ENCODE measurements at regions not wholly inside any gene's neighbourhood (a gene's known extent, or its start where the extent isn't known, plus 50 kb on each side); places are given as distances from the start of the nearest gene placed in this dataset.
"Not testable (repeated sequence)": the region's sequence is repeated elsewhere in the genome, so short reads cannot be mapped to it uniquely, and the experiment has no call there.

DNA sequence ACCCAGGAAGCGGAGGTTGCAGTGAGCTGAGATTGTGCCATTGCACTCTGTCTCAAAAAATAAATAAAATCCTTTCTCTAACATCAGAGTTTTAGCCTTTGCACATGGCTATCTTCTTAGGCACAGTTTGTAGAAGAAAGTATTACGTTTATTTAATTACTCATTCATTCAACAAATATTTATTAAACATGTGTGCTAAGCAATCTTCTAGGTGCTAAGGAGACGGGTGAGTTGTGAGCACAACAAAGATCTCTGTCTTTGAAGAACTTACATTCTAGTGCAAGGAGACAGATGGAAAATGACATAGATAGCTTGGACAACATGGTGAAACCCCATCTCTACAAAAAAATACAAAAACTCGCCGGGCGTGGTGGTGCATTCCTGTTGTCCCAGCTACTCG, 122.3 kb upstream of the MYO10 start:
- no peak for ATAC-seq (replicated peaks)

DNA sequence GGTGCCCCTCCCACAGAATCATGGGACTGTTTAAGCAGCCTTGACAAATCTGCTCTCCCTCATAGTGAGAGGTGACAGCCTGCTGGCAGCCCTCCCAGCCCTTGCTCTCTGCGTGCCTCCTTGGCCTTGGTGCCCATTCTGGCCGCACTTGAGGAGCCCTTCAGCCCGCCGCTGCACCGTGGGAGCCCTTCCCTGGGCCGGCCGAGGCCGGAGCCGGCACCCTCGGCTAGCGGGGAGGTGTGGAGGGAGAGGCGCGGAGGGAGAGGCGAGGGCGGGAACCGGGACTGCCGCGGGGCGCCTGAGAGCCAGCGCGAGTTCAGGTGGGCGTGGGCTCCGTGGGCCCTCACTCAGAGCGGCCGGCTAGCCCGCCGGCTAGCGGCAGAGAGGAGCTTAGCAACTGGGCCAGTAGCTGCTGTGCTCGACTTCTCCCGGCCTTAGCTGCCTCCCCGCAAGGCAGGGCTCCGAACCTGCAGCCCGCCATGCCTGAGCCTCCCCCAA, 125.9 kb upstream of the MYO10 start:
- ATAC-seq (replicated peaks) (no peak), DNase-seq (no peak)
- no peaks in the 10 kb centered on the region for H3K4me1 Mint-ChIP-seq

More for the DNA sequence above, 122.3 kb upstream of the MYO10 start:
- Mint-ChIP-seq H3K27me3 (peaks cover 0 to 3% of the 10 kb centered on the region in 2 donors), H3K4me1 (no peaks in the 10 kb centered on the region), H3K36me3 (no peaks in the 10 kb centered on the region), H3K27ac (no peak overlapping the region), H3K9me3 (no peaks in the 10 kb centered on the region), H3K4me3 (no peak overlapping the region)
- no peak for DNase-seq

DNA sequence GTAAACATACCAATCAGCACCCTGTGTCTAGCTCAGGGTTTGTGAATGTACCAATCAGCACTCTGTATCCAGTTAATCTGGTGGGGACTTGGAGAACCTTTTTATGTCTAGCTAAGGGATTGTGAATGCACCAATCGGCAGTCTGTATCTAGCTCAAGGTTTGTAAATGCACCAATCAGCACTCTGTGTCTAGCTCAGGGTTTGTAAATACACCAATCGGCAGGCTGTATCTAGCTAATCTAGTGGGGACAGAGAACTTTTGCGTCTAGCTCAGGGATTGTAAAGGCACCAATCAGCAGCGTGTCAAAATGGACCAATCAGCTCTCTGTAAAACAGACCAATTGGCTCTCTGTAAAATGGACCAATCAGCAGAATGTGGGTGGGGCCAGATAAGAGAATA, 126.7 kb upstream of the MYO10 start:
- not testable (repeated sequence) for H3K36me3 Mint-ChIP-seq; H3K27ac Mint-ChIP-seq; H3K27me3 Mint-ChIP-seq; H3K9me3 Mint-ChIP-seq; ATAC-seq (replicated peaks); DNase-seq; H3K4me1 Mint-ChIP-seq; H3K4me3 Mint-ChIP-seq

More for the DNA sequence above, 125.9 kb upstream of the MYO10 start:
- H3K27ac Mint-ChIP-seq: no peak overlapping the region
- peaks cover 0 to 3% of the 10 kb centered on the region in 2 donors for H3K27me3 Mint-ChIP-seq
- H3K9me3 Mint-ChIP-seq: no peaks in the 10 kb centered on the region
- no peaks in the 10 kb centered on the region for H3K36me3 Mint-ChIP-seq
- no peak overlapping the region for H3K4me3 Mint-ChIP-seq

DNA sequence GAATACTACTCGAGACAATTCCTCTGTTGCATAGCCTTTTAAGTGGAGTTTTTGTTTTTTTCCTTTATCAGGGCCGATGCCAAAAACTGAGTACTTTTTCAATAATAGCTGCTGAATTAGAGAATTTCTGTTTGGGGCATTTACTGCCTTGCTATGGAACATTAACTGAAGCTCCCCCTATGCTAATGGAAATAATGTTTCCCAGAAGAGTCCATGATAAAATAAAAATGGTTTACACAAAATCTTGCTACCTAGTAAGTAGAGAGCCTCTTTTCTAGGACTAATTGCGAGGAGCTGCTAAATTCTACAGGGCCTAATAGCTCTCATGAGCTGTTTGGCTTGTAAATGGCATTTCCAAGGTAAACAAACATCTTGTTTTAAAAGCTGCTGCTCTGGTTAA, 128.2 kb upstream of the MYO10 start:
- no peak for ATAC-seq (replicated peaks)
- Mint-ChIP-seq H3K27me3 (no peaks in the 10 kb centered on the region), H3K36me3 (no peaks in the 10 kb centered on the region)

DNA sequence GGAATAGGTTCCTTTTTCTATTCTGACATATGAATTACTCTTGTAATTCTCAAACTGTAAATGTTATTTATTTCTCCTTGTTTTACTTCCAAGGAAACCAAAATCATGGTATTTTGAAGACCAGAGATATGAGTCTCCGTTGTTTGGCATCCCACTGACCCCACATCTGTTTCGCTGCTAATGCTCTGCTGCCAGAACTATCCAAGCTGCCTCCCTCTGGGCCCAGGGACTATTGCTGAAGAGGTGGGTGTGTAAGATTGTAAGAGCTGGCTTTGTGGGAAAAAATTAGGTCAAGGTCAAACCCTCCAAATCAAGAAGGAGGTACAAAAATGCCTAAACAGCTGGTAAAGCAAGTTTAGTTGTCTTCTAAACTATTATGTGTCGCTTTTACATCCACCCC, 129.4 kb upstream of the MYO10 start:
- no peak overlapping the region for H3K27ac Mint-ChIP-seq
- ATAC-seq (replicated peaks): no peak
- no peak for DNase-seq
- H3K36me3 Mint-ChIP-seq: no peaks in the 10 kb centered on the region
- no peaks in the 10 kb centered on the region for H3K4me1 Mint-ChIP-seq
- H3K27me3 Mint-ChIP-seq: no peaks in the 10 kb centered on the region
- no peaks in the 10 kb centered on the region for H3K9me3 Mint-ChIP-seq
- no peak overlapping the region for H3K4me3 Mint-ChIP-seq

More for the DNA sequence above, 128.2 kb upstream of the MYO10 start:
- H3K27ac Mint-ChIP-seq: no peak overlapping the region
- H3K9me3 Mint-ChIP-seq: no peaks in the 10 kb centered on the region
- no peak for DNase-seq
- no peak overlapping the region for H3K4me3 Mint-ChIP-seq
- H3K4me1 Mint-ChIP-seq: no peaks in the 10 kb centered on the region

DNA sequence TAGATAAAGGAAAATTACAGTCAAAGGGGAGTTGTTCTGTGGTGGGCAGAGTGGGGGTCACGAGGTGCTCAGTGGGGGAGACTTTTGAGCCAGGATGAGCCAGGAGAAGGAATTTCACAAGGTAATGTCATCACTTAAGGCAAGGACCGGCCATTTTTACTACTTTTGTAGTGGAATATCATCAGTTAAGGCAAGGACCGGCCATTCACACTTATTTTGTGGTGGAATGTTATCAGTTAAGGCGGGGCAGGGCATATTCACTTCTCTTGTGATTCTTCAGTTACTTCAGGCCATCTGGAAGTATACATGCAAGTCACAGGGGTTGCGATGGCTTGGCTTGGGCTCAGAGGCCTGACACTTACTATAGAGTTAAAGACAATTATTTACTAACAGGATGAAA, 129.9 kb upstream of the MYO10 start:
- not testable (repeated sequence) for H3K27ac Mint-ChIP-seq; DNase-seq; H3K4me1 Mint-ChIP-seq; ATAC-seq (replicated peaks); H3K4me3 Mint-ChIP-seq; H3K9me3 Mint-ChIP-seq; H3K36me3 Mint-ChIP-seq; H3K27me3 Mint-ChIP-seq

DNA sequence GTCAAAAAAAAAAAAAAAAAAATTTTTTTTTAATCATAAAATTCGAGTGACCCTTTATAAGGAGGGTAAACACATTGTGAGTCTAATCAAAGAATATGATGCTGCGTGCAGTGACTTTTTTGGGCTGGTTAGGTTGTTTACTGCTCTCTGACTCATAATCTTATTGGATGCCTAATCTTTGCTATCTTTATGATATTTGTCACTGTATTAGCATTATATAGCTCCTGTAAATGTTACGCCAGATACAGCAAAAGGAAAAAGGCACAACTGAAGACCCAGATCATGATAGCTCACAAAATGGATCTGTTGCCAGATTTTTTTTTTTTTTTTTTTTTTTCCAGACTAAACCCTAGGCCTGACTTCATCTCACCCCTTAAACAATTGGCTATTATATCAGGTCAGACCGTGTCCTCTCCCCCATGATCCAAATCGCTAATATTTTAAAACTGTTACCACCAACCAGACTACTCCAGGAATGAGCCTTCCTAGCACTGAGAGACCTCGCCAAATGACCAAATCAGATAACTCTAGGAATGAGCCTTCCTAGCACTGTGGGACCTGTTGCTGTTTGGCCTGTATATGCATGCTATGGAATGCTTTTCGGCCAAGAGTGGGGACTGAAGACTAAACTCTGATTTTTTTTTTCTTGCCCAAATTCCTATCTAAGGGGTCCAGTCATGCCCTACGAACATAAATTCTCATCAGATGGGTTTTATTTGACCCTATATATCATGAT, 131.7 kb upstream of the MYO10 start:
- no peak overlapping the region for H3K27ac Mint-ChIP-seq
- no peaks in the 10 kb centered on the region for H3K4me1 Mint-ChIP-seq
- H3K4me3 Mint-ChIP-seq: no peak overlapping the region
- H3K27me3 Mint-ChIP-seq: no peaks in the 10 kb centered on the region
- ATAC-seq (replicated peaks): no peak
- no peaks in the 10 kb centered on the region for H3K9me3 Mint-ChIP-seq
- H3K36me3 Mint-ChIP-seq: no peaks in the 10 kb centered on the region
- no peak for DNase-seq

DNA sequence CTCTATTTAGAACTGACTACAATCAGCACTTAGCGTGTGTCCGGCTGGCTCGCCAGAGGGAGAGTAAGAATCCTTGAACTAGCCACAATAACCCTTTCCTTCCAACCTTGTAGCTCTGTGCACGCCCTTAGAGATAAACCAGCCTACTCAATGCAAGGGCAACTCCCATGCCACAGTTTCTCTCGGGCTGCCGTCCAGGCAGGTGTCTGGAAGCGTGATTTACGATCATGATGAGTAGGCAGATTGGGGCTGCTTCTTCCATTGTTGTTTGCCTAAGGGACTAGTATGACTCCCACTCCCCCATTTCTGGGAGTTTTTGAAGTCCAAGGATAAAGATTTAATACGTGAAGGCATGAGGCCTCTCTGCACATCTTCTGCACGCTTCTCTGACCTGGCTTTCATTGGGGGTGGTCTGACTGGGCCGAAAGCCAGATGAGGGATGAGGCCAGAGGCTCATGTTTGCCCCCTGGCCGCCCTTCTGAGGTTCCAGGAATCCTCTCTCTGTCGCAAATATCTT, 134.0 kb upstream of the MYO10 start:
- Mint-ChIP-seq H3K4me3 (no peak overlapping the region), H3K27me3 (no peaks in the 10 kb centered on the region), H3K27ac (no peak overlapping the region), H3K9me3 (no peaks in the 10 kb centered on the region), H3K36me3 (no peaks in the 10 kb centered on the region), H3K4me1 (no peaks in the 10 kb centered on the region)
- DNase-seq: no peak
- ATAC-seq (replicated peaks): no peak

DNA sequence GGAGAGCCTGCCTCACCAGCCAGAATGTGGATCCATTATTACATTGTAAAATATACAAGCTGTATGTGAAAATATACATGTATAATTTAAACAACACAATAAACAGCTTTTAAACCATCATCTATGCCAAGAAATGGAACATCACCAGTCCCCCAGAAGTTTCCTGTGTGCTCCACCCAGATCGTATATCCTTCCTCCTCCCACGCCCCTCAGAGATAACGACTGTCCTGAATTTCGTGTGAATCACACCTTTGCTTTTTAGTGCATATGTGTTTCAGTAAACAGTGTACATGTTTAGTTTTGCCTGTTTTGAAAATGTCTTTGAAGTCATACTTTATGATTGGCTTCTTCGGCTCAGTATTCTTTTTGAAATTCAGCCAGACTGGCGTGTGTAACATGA, 134.6 kb upstream of the MYO10 start:
- Mint-ChIP-seq H3K4me3 (no peak overlapping the region), H3K36me3 (no peaks in the 10 kb centered on the region), H3K27me3 (no peaks in the 10 kb centered on the region), H3K4me1 (no peaks in the 10 kb centered on the region), H3K9me3 (no peaks in the 10 kb centered on the region), H3K27ac (no peak overlapping the region)
- ATAC-seq (replicated peaks): no peak
- no peak for DNase-seq

DNA sequence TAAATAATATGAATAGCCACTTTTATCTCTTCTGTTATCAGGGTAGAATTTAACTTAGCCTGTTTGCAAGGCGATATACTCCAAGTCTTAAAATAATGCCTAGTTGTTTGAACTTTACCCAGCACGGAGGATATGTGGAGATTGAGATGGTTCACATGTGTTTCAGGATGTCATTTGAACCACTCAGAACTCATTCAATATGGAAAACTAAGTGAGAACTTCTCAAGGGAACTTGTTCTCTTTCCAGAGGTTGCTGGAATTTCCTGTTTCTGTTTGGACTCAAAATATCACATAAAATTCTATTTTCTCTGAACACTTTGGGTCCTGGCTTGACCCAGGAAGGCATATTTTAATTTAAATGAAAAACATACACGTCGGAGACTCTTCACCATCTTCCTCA, 139.1 kb upstream of the MYO10 start:
- peaks cover 0 to 8% of the 10 kb centered on the region in 2 donors for H3K27me3 Mint-ChIP-seq
- ATAC-seq (replicated peaks) (no peak), DNase-seq (no peak)
- peaks cover 0 to 4% of the 10 kb centered on the region in 2 donors for H3K9me3 Mint-ChIP-seq
- H3K4me1 Mint-ChIP-seq: no peaks in the 10 kb centered on the region
- H3K27ac Mint-ChIP-seq: no peak overlapping the region
- H3K36me3 Mint-ChIP-seq: no peaks in the 10 kb centered on the region
- no peak overlapping the region for H3K4me3 Mint-ChIP-seq

DNA sequence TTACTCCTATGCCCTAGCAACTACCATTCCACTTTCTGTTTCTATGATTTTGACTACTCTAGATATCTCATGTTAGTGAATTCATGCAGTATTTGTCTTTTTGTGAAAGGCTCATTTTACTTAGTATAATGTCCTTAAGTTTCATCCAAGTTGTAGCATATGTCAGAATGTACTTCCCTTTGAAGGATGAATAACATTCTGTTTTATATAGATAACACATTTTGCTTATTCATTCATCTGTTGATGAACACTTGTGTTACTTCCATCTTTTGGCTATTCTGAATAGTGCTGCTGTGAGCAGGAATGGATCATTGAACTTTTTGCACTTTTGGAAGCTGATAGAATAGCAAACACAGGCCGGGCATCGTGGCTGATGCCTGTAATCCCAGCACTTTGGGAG, 140.2 kb upstream of the MYO10 start:
- no peak overlapping the region for H3K4me3 Mint-ChIP-seq
- H3K9me3 Mint-ChIP-seq: peaks cover 0 to 4% of the 10 kb centered on the region in 2 donors
- H3K27ac Mint-ChIP-seq: no peak overlapping the region

DNA sequence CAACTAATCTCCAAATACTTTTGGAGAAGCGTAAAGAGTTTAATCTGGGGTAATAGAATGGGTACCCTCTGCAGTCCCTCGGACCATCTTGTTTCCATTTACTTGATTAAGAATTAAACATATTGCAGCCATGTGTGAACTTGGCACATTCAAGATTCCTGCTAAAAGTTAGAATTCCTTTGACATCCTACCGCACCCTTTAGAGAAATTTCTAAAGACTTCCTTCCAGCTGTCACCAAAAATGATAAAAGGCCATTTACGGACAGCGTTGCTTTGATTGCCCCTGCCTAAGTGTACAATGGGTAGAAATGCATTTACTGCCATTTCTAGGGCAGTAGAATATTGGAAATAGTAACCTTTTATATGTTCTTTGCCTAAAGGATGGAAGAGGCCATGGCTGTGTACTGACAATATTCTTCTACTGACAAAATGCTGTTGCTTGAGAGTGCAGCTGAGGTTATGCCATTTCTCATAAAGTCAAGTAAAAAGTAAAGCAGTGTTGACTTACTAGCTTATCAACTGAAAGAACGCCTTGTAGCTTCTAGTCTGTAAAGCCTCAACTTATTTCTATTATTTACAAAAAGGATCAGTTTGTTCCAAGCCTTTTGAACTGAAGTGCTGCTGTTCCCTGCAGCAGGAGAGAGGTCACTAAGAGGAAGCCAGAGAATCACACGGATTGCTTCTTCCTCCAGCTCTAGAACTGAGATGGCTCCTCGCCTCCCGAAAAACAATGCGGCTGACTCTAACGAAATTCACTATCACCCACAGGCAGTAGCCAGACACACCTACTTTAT, 139.8 kb upstream of the BASP1 start:
- Mint-ChIP-seq H3K9me3 (peaks cover 0 to 4% of the 10 kb centered on the region in 2 donors), H3K36me3 (no peaks in the 10 kb centered on the region), H3K27ac (no peak overlapping the region), H3K4me1 (no peaks in the 10 kb centered on the region), H3K4me3 (no peak overlapping the region), H3K27me3 (peaks cover 0 to 8% of the 10 kb centered on the region in 2 donors)
- DNase-seq (no peak), ATAC-seq (replicated peaks) (no peak)

More for the DNA sequence above, 140.2 kb upstream of the MYO10 start:
- no peaks in the 10 kb centered on the region for H3K36me3 Mint-ChIP-seq
- DNase-seq (no peak), ATAC-seq (replicated peaks) (no peak)
- H3K4me1 Mint-ChIP-seq: no peaks in the 10 kb centered on the region
- peaks cover 0 to 8% of the 10 kb centered on the region in 2 donors for H3K27me3 Mint-ChIP-seq

DNA sequence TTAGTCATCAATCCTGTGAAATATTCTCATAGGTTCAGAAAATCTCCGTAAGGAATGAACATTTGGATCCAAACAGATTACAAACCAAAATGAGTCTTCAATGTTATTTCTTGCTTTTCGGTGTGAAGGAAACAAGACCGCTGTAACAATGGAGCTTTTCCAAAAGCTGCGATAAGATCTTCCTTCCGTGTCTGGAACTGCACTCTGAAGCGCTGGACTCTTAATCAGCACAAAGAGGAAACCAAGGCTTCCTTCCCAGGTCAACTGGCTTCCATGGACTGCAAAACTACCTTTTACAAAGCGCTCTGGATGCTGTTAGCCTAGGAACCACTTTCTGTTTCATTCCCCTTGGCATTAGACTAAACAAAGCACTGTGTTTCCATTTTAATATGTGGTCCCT, 137.9 kb upstream of the BASP1 start:
- ATAC-seq (replicated peaks): no peak
- Mint-ChIP-seq H3K4me3 (no peak overlapping the region), H3K9me3 (peaks cover 0 to 4% of the 10 kb centered on the region in 2 donors), H3K36me3 (no peaks in the 10 kb centered on the region), H3K4me1 (no peaks in the 10 kb centered on the region), H3K27ac (no peak overlapping the region), H3K27me3 (peaks cover 0 to 8% of the 10 kb centered on the region in 2 donors)
- DNase-seq: no peak

DNA sequence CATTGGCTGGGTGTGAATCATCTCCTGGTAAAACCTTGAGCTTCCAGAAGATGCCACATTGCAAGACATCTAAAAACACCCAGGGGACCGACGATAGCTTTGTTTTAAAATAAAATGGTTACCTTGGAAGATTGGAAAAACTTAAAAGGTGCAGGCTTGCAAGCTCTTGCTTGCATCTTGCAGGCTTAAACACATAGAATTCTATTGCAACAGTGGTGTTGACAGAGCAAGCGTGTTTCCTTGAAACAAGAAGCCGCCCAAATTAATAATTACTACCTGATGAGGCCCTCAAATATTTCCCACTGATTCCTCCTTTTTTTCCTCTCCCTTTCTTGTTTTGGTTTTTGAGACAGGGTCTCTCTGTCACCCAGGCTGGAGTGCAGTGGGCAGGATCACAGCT, 137.1 kb upstream of the BASP1 start:
- no peak overlapping the region for H3K27ac Mint-ChIP-seq
- no peaks in the 10 kb centered on the region for H3K4me1 Mint-ChIP-seq

DNA sequence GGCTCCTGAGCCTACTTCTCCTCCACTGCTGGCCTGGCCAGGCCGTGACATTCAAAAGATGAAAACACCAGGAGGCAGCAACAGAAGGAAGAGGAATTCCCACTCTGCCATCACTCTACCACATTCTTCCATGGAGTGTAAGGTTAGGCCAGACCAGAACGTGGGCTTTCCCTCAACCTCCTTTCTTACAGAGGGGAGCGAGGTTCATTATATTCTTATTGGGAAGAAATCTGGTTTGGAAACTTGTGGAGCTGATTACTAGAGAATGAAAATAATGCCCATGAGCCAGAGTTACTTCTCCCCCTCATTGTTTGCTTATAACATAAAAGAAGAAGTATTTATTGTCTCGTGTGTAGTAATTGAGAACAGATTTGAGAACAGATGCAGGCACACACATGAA, 136.3 kb upstream of the BASP1 start:
- H3K9me3 Mint-ChIP-seq: peaks cover 0 to 2% of the 10 kb centered on the region in 2 donors
- H3K36me3 Mint-ChIP-seq: no peaks in the 10 kb centered on the region
- ATAC-seq (replicated peaks): no peak
- no peak overlapping the region for H3K27ac Mint-ChIP-seq
- DNase-seq: no peak
- no peak overlapping the region for H3K4me3 Mint-ChIP-seq
- H3K4me1 Mint-ChIP-seq: no peaks in the 10 kb centered on the region
- peaks cover 0 to 8% of the 10 kb centered on the region in 2 donors for H3K27me3 Mint-ChIP-seq

More for the DNA sequence above, 137.1 kb upstream of the BASP1 start:
- ATAC-seq (replicated peaks) (no peak), DNase-seq (no peak)
- Mint-ChIP-seq H3K27me3 (peaks cover 0 to 8% of the 10 kb centered on the region in 2 donors), H3K9me3 (peaks cover 0 to 4% of the 10 kb centered on the region in 2 donors), H3K4me3 (no peak overlapping the region), H3K36me3 (no peaks in the 10 kb centered on the region)
